Choroid plexus epithelial cell (primary cell): ENCODE measurements at regions not wholly inside any gene's neighbourhood (a gene's known extent, or its start where the extent isn't known, plus 50 kb on each side); places are given as distances from the start of the nearest gene placed in this dataset.
"Not testable (repeated sequence)": the region's sequence is repeated elsewhere in the genome, so short reads cannot be mapped to it uniquely, and the experiment has no call there.

Experiments used
- DNase-seq: peaks from one replicate; pipeline ENCODE4 v3.0.0-alpha.2; 2010; ENCODE audit warnings: low read depth
- H3K4me3 ChIP-seq: 2 replicates; pipeline ENCODE4 v1.5.1; 2011; ENCODE audit warnings: low read depth, mild to moderate bottlenecking, control low read depth, low read length, moderate library complexity
- TF ChIP-seq, protein P1 (sequence below): conservative IDR thresholded peaks from 2 replicates; pipeline ENCODE4 v1.5.1; 2011; ENCODE audit warnings: low read depth, mild to moderate bottlenecking, control low read depth, inconsistent platforms, low read length, moderate library complexity

DNA sequence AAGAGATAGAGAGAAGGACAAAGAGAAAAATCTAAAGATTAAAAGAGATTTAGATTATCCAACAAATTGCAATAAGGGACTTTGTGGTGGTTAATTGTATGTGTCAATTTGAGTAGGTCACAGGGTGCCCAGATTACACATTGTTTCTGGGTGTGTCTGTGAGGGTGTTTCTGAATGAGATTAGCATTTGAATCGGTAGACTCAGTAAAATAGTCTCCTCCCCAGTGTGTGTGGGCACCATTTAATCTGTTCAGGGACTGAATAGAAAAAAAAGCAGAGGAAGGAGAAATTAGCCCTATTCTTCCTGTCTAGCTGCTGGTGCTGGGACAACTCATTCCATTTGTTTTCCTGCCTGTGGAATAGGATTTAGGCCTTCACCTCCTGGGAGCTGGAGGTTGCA is 339.8 kb upstream of the EPHA4 start:
- no peak overlapping the region for H3K4me3 ChIP-seq
- DNase-seq, result no peak
- TF ChIP-seq, protein P1, sequence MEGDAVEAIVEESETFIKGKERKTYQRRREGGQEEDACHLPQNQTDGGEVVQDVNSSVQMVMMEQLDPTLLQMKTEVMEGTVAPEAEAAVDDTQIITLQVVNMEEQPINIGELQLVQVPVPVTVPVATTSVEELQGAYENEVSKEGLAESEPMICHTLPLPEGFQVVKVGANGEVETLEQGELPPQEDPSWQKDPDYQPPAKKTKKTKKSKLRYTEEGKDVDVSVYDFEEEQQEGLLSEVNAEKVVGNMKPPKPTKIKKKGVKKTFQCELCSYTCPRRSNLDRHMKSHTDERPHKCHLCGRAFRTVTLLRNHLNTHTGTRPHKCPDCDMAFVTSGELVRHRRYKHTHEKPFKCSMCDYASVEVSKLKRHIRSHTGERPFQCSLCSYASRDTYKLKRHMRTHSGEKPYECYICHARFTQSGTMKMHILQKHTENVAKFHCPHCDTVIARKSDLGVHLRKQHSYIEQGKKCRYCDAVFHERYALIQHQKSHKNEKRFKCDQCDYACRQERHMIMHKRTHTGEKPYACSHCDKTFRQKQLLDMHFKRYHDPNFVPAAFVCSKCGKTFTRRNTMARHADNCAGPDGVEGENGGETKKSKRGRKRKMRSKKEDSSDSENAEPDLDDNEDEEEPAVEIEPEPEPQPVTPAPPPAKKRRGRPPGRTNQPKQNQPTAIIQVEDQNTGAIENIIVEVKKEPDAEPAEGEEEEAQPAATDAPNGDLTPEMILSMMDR, result no peak

DNA sequence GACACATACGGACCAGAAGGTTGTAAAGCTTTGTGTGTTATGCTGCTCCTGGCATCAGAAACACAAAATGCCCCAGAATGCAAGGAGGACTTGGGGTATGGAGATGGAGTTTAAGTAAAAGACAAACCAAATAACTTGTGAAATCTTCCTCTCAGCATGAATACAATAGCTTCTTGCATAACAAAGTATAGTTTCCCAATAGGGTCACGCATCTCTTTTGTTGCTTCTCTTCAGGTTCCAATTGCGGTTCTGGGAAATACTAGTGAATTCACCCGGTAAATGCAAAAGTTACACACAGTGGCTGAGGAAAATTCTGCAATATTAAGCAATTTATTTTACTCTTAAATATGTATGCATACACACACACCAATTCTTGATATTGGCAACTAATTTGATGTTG is 339.2 kb upstream of the EPHA4 start:
- no peak for DNase-seq
- TF ChIP-seq, protein P1, result no peak
- H3K4me3 ChIP-seq, result no peak overlapping the region

DNA sequence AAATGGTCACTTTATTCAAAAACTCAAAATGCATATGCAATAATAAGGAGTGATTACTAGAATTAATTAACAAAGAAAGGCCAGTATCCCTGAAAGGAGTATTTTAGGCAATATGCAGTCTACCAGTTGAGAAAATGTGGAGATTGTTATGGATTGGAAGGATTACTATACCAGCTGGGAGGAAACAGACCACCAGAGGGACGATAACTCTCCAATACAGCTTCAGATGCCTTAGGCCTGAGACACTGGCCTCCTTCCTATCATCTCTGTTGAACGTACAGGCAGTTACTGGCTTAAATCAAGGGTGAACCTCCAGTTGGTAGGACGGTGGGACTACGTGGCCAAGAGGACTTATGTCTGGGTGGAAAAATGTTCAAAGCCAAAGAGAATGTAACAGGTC is 336.4 kb upstream of the EPHA4 start:
- no peak overlapping the region for H3K4me3 ChIP-seq
- DNase-seq, result no peak
- TF ChIP-seq, protein P1, result no peak

DNA sequence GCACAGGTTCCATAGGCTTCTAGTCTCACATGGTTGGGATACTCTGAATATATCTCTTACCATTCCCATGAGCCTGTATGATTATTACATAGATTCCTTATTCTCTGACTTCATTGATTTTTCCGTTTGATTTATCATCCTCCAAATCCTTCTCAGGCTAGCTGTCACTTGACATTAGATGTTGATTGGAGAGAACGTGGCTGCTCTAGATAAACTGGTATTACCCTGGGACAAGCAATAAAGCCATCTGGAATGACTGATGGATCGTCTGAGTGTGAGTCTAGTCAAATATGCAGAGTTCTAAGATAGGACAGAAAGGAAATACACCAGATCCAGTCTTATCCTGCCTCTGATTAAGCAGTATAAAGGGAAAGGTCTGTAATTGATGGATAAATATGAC is 325.6 kb upstream of the EPHA4 start:
- TF ChIP-seq, protein P1, result no peak
- DNase-seq, result no peak
- no peak overlapping the region for H3K4me3 ChIP-seq

DNA sequence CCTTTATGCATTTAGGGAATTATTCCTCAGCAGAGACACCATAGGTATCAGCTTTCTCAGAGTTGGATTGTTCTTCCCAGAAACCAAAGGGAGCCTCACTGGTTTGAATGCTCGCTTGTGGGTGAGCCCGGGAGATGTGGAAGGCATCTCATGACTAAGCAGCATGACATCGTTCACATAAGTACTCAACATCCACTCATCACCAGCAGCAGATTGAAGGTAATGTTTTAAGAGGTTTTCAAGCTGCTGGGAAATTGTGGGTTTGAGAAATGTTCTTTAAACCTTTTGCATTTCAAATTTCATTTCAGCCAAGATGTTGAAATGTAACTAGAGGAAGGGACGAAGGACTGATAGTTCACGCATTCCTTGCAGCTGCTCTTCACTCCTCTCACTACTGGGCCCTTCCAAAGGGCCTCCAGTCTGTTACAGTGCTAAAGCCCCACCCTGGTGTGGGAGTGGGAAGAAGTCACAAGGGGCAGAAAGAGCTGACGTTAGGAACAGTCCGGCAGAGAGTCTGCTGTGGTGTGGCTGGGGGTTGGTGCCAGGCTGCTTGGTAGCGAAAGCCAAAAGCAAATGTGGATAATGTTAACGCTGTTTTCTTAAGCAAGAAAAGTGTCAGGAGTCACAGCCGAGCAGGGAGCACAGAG is 324.5 kb upstream of the EPHA4 start:
- H3K4me3 ChIP-seq, result no peak overlapping the region
- TF ChIP-seq, protein P1, result no peak
- DNase-seq, result no peak

DNA sequence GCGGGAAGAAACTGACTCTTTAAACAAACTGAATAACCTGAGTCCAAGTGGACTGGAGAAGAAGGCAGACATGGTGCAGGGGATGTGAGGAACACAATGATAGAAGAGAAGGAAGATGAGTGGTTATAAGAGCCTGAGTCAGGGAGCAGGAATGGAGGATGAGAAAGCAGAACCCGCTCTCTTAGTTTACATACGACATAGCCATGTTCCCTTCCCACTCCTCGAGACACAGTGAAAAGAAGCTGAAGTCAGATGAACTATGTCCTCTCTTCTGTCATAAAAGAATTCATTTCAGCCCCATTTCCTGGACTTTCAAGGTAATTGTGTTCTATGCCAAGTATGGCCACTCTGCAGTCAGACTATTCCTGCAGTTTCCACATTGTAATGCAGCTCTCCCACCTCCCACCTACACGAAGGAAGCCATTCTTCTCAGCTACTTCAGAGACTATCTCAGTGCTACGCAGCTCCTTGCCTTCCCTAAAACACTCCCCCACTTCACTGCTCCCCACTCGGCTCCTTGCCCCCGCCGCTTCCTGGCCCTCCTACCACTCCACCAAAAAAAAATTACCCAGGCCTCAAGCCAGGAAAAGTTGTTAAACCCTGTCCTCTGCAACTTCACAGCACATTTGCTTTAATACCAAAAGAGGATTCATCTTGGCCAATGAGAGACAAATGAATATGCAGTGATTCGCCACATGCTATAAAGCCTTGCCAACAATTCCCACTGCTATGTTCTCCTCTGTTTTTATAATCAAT is 323.4 kb upstream of the EPHA4 start:
- no peak for DNase-seq
- TF ChIP-seq, protein P1, result no peak
- no peak overlapping the region for H3K4me3 ChIP-seq

DNA sequence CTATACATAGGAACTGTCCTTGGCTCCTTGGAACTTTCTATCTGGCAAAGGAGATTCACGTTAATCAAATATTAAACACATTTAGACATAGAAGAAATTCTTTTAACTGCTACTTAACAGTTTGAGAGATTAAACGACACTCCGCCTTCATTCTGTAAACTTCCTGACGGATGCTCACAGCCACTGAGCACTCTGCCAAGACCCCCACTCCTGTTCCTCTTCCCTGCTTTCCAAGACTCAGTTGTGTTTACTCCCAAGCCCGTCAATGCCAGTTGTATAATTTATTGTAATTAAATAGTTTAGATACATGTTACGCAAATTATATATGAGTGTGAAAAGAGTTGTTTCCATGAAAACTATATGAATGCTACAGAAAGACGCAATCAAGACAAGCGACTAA is 321.4 kb upstream of the EPHA4 start:
- TF ChIP-seq, protein P1, result no peak
- H3K4me3 ChIP-seq, result no peak overlapping the region
- no peak for DNase-seq

DNA sequence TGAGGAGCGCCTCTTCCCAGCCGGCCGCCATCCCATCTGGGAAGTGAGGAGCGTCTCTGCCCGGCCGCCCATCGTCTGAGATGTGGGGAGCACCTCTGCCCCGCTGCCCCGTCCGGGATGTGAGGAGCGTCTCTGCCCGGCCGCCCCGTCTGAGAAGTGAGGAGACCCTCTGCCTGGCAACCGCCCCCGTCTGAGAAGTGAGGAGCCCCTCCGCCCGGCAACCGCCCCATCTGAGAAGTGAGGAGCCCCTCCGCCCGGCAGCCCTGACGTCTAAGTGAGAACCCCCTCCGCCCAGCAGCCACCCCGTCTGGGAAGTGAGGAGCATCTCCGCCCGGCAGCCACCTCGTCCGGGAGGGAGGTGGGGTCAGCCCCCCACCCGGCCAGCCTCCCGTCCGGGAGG is 319.9 kb upstream of the EPHA4 start:
- H3K4me3 ChIP-seq, DNase-seq: not testable (repeated sequence)
